NCI-H2107 treated with DMSO at 0.1 percent for 48 hours (cell line): ENCODE measurements at regions not wholly inside any gene's neighbourhood (a gene's known extent, or its start where the extent isn't known, plus 50 kb on each side); places are given as distances from the start of the nearest gene placed in this dataset.

ENCODE experiments used
- DNase-seq: peaks from one replicate; lab custom pipeline; 2025; ENCODE audit not compliant: unreplicated experiment; lab: John Stamatoyannopoulos, UW

DNA sequence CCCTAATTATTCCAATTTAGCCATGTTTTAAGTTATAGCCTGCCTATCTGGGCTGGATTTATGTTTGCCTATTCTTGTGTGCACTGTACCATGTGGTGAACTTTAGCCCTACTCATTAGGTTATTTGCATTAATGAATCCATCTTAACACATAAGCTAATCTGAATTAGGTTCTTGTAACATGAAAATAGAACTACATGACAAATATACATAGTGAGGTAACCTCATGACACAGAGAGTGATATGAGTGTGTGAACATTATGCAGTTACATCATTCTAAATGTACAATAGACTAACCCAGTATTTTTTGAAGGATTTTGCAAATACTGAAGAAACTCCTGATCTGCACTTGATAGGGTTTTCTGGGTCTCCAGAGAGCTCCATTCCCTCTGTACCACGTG lies 733.7 kb upstream of the CITED2 start:
- DNase-seq = no peak

DNA sequence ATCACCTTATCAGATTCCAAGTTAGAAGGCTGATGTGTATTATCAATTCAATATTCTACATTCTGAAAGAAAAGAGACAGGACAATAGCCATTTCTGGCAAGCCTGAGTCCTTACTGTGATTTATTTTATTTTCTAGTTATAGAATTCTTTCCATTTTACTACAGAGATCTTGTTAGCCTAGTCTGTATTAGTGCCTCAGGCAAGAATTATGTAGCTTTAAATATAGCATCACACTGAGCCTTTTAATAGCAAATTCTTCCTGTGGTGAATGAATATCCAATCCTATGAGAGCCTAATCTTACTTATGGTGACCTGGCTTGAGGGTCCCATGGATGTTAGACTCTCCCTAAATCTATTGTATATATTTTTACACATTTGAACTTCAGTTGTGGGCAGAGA lies 732.8 kb upstream of the CITED2 start:
- DNase-seq = no peak

DNA sequence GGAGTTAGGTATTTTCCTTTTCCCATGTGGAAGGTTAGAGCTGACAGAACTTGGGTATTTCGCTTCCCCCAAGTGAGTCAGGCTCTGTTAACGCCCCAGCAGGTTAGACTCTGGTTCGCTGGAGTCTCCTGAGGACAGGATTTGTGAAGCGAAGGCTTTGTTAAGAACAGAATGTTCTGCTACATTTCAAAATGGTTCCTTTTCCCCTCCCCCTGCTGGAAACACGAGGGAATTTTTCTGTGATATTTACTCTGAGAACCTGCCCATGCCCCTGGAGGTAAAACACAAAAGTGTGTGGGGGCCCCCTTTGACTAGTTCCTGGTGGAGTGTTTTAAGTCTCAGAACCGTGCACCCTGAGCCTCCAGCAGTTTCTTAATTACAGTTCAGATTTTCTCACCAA lies 731.4 kb upstream of the CITED2 start:
- no peak for DNase-seq

DNA sequence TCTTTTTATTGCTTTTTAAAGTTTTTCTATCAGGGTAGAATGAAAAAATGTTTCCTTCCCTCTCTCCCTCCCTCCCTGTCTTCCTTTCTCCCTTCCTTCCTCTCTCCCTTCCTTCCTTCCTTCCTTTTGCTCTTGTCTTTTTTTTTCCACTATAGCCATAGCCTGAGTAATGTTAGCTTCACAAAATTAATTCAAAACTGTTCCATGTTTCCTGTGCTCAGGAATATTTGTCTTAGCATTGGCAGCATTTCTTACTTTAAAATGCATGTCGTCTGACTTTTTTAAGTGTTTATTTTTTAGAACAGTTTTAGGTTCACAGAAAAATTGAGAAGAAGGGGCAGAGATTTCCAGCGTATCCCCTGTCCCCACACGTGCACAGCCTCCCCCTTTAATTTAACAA lies 730.8 kb upstream of the CITED2 start:
- no peak for DNase-seq

DNA sequence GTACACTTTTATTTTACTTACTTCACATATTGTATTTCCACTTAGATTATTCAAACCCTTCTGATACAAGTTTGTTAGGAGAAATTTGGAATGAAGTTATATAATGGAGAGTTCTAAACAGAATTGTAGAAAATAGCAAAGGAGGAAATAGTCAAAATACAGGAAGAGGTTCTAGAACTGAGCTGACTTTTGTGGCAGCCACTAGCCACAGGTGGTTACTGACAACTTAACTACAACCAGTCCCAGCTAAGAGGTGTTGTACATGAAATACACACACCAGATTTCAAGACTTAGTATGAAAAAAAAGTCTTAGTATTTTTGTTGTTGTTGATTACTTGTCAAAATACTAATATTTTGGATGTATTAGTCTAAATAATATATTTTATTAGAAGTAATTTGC lies 727.4 kb upstream of the CITED2 start:
- DNase-seq = no peak

DNA sequence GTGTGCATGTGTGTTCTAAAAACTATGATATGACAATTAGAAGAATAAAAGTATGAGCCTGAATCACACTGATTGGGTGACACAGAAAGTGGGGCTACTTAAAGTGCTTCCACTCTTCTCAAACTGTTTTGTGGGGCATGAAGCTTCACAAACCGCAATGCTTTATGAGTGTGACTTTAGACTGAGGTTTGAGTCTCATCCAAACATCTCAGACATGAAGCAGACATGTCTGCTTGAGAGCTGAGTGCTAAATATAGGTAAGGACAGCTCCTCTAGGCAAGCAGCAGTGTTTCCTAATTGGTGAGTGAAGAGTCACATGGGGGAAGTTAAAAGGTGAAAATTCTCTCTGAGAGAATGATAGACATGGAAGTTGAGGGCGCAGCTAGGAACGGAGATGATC lies 726.9 kb upstream of the CITED2 start:
- no peak for DNase-seq

DNA sequence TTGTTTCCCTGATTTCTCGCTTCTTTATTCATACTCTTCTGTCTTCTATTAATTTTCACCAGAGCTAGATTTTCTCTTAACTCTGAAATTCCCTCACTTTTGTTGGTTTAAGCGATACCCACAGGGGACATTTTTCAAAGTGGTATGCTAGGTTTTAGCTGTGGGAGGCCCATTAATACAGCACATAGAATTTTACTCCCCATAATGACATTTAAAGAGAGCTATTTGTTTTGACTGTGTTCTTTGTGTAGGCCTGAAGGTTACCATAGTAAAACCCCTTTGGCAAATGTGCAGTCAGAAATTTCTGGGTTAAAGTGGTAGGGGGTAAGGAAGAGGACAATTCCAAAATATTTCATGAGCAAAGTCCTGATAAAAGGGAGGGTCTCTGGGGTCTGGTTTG lies 721.1 kb upstream of the CITED2 start:
- DNase-seq = no peak

DNA sequence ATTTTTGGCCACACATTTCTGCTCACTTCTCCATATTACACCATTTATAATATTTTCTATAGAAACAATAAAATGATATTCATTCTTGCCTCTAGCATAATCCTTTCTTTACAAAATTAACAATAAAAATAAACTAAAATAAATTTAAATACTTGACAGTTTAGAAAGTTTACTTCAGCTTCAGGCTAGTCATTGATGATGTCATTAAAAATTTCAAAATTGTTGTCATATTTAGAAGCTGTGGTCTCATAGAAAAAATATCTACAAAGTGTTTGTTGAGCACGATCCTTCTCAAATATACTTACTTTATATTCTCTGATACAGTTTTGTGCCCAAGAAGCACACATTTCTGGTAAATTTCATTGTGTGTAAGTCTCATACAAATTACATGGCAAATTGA lies 717.4 kb upstream of the CITED2 start:
- DNase-seq = no peak

DNA sequence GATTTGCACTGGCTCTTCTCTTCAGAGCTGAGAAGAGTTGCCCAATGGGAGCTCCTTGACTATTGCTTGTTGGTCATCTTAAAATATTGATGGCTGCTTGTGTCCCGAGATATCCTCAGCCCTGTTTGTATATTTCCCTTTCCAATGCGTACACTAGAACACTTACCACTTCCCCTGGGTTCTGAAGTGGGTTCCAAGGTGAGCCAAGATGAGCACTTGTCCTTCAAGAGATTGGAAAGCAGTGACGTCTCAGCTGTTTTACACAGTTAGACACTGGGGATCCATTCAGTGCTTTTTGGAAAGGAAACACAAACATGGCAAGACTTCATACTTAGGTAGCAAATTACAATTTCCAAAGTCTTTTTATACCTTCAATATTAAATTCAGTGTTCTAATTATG lies 716.4 kb upstream of the CITED2 start:
- no peak for DNase-seq

DNA sequence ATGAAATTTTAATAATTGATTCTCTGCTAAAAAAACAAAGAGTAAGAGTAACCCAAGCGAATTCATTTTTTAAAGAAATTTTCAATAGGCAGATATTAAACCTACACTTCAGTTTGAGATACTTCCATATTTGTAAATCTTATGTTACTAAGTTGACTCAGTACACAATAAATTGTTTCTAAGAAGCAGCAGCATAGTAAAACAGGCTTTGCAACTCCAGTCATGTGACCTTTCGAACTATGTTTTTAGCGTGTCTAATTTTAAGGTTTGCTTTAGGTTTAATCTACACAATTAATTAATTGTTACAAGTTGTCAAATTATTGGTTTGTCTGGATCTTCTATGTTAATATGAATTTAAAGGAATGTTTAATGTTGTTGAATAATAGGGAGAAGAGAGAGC lies 708.9 kb upstream of the CITED2 start:
- no peak for DNase-seq

DNA sequence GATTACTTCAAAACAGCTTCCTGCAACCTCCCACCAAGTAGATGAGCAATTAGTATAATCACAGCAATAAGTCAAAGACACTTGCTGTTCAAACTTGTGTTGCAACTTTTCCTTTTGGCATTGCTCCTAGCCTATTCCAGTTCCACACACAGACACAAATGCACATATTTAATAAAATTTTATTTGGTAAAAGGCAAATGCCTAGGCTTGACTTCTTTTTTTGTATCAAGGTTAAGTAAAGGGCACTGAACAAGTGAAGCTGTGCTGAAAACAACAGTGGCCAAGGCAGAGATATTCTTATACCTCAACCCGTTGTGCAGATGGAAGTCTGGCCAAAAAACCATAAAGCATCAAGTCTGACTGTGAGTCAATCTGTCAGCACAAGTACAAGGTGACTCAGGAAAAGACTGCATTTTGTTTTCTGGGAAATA lies 708.4 kb upstream of the CITED2 start:
- no peak for DNase-seq

DNA sequence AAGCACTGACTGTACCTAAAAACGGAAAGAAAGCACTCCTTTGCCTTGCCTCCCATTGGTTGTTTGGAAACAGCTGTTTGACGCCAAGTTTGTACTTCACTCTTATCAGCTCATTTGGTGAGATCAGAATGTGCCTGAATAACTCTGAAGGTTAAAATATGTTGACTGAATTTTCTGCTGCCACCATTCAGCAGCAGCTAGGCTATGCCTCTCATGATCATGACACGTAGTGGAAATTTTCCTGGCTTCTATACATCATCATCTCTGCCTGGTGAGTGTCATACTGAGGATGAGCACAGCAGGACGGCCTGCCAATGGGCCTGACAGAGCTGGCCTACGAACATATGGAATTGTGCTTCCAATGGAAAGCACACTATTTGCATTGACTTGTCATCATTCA lies 704.9 kb upstream of the CITED2 start:
- DNase-seq = no peak

DNA sequence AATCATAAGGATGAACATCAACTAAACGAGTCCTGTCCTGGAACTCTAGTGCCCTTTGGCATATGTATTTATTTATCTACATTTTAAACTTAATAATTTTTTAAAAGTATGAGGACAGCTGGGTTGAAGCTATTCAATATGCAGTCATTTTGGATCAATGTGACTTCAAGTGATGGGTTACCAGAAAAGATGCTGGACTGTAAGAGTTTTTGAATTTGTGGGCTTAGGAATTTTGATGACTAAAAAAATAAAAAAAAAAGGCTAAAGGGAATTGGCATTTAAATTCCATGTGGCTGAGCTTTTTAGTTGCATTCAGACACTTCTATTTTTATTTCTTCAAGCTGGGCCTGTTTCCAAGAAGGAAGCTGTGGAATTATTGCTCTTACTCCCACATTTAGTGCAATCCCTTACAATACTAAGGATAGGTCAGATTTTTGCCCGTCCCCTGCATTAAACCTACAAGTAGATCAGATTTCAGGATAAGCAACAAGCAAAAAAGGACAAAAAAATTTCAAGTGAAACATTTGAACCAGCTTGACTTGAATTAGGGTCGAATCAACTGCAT lies 704.2 kb upstream of the CITED2 start:
- DNase-seq = no peak

DNA sequence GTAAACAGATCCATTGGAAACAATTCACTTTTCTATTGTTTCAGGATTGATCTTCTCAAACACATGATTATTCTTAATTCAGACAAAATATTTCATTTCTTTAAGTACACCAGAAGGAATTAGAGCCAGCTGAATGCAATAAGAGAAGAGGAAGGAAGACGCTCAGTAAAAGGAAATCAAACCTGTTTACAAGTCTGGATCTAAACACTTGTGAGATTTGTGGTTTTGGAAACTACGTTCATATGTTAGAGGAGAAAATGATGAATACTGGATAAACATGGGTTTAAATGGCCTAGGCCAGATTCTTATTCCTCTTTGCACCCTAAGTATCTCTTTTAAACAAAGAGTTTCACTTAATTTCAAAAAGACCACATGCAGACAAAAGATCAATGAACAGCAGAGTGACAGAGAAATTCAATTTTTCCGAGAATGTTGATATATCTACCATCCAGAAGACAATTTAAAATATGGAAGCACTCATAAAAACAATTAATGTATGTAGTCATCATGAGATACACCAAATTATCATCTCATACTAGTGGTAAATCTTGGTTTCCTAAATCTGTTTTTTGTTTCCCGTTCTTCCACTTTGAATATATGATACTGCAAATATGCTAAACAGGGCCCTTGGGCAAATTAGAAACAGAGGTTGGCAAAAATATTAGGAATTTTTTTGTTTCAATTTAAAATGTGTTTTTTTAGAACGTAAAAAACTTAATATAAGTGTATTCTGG lies 703.5 kb upstream of the CITED2 start:
- DNase-seq = no peak

DNA sequence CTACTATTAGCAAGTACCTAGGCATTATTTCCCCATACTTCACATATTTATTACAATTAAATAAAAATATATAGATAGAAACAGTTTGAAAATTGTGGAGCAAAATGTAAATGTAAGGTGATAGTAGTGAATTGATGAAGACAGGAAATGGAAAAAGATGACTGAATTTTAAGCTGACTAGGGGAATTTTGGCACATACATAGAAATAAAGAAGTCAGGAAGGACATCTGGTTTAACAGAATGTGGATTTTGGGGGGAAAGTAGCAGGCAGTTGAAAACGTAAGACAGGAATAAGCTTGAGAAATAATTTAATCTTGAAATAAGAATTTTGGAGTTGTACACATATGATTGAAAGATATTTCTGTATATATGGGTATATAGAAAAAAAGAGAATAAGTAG lies 701.7 kb upstream of the CITED2 start:
- no peak for DNase-seq

DNA sequence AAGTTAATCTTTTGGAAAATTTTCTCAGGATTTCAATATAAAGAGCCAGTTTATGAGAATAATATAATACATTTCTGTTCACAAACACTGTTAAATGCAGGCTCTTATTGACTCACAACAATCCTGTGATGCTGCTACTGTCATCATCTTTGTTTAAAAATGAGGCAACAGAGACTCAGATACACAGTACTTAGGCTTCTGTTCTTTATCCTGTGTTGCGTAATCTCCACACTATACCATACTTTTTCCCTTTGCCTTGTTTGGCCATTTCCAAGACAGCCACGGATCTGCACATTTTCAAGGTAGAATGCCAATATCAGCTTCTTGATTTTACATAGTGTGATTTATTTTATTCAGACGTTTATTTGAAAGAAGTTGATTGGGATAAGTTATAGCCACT lies 699.0 kb upstream of the CITED2 start:
- no peak for DNase-seq

DNA sequence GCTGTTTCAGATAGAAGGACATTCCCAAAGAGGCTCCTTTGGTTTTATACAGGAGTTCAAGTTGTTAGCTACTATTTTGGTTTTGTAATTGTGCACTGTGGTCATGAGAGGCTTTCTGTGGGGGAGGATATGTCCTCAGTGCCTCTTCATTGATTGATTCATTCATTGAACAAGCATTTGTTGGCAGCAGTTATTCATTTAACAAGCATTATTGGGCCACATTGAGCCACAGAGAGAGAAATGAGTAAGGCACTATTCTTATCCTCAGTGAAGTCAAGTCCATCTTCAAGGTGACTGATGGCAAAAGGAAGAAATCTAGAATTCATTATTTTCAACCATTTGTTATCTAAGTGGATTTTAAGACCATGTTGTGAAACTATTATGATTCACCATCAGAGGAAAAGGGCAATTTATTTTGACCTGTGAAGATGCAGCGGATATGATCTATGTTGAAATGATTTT lies 697.2 kb upstream of the CITED2 start:
- DNase-seq = no peak

DNA sequence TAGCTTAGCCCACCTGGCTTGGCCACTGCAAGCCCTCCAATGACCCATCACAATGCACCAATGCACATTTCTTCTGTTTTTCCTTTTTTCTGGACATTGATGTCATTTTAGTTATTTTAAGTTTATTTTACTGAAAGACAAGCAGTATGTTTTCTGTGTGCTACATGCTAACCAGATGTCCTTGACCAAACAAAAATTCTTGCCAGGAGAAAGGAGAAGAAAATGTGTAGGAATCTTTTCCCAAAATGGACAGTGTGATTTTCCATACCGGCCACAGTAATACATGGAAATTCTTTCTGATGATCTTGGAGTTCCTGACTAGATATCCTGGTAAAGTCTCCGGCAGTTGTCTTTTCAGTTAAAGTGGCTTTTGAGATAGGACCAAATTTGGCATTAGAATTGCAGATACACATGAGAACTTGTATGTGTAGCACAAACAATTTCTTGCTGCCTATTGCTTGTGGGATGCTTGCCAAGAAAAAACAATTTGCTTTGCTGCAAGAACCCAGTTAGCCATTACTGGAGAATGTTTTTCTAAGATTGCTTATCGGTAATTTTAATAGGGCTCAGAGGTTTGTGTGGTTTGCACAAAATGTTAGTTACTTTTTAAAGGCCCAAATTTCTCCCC lies 696.5 kb upstream of the CITED2 start:
- no peak for DNase-seq

DNA sequence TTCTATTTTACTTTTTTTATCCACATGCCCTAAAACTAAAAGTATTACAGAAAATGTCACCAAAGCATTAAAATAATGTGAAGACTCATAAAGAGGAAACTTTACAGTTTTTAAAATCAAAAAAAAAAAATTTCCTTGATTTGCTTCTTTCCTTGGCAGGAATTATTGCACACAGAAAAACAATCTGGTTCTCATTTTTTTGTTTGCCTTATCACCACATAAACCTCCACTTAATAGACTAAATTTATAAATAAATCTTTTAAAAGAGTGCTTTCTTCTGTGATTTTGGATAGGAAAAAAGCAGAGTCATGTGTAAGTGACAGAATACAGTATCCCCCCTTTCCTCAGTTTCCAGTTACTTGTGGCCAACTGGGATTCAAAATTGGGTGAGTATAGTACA lies 695.1 kb upstream of the CITED2 start:
- DNase-seq = no peak

DNA sequence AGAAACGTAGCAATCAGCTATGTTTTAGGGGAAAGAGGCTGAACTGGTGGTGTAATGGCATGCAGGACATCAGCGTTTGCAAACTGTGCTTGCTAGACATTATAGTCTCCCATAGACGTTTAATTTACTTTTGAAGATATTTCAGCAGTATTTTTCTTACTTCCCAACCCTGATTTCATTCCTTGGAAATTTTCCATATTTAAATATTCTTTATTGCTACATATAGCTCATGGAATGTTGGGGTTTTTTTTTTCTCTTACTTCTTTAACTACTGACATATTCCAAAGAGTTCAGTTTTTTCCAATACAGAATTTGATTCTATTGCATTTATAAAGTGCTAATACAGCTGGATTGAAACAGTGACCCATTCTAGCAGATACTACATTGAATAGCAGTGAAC lies 694.4 kb upstream of the CITED2 start:
- DNase-seq = no peak

DNA sequence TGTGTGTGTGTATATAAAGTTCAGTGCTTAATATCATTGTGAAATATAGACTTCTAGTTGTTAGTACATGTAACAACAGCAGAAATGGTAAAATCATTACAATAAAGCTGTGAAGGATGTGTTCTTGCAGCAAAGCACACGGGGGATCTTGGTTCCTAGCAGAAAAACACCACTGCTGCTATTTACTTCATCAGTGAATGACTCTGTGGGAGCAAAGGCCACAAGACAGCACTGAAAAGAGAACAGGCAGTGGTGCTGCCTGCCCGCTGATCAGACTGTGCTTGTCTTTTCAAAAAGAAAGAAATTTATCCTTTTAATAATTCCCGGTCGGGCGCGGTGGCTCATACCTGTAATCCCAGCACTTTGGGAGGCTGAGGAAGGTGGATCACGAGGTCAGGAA lies 689.9 kb upstream of the CITED2 start:
- no peak for DNase-seq

DNA sequence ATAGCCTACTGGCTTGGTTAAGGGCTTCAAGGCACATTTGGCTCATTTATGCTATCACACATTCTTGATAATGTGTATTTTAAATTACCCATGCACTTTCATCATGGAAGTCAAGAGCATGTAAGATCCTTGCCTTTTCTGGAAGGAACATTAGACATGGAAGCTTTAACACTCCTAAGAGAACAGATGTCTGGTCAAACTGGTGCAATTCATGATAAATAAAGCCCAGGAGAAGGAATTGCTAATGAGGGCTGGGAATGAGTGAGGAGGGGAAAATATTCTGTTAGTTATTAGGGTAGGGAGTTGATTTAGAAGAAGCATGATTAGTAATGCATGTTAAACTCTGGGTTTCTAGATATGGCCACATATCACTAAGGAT lies 688.6 kb upstream of the CITED2 start:
- DNase-seq = no peak
